HG03196 (cell line): ENCODE measurements at regions not wholly inside any gene's neighbourhood (a gene's known extent, or its start where the extent isn't known, plus 50 kb on each side); places are given as distances from the start of the nearest gene placed in this dataset.
"Not testable (repeated sequence)": the region's sequence is repeated elsewhere in the genome, so short reads cannot be mapped to it uniquely, and the experiment has no call there.

Experiments
- ATAC-seq: cut with Tn5 transposase; IDR thresholded peaks from one replicate; pipeline ENCODE4 v1.9.1; 2021; ENCODE audit not compliant: unreplicated experiment

GRCh38 chr7:34331102-34331501 lies 326.9 kb upstream of the NPSR1 start:
- ATAC-seq, result no peak

GRCh38 chr7:34332006-34332405 lies 326.0 kb upstream of the NPSR1 start:
- ATAC-seq, result no peak

GRCh38 chr7:34333184-34333583 lies 324.8 kb upstream of the NPSR1 start:
- no peak for ATAC-seq

- no peak for ATAC-seq
Measured at GRCh38 chr7:34333925-34334324, 324.1 kb upstream of the NPSR1 start.

GRCh38 chr7:34337163-34337562 lies 320.9 kb upstream of the NPSR1 start:
- no peak for ATAC-seq

- ATAC-seq, result no peak
Measured at GRCh38 chr7:34338961-34339526, 319.0 kb upstream of the NPSR1 start.

GRCh38 chr7:34341326-34341725 lies 316.7 kb upstream of the NPSR1 start:
- ATAC-seq, result no peak

GRCh38 chr7:34342387-34342786 lies 315.6 kb upstream of the NPSR1 start:
- no peak for ATAC-seq

- no peak for ATAC-seq
Measured at GRCh38 chr7:34343667-34344066, 314.4 kb upstream of the NPSR1 start.

GRCh38 chr7:34354011-34354410 lies 304.0 kb upstream of the NPSR1 start:
- no peak for ATAC-seq

- ATAC-seq, result no peak
Measured at GRCh38 chr7:34354899-34355298, 303.1 kb upstream of the NPSR1 start.

- no peak for ATAC-seq
Measured at GRCh38 chr7:34357068-34357467, 300.9 kb upstream of the NPSR1 start.

GRCh38 chr7:34357946-34358345 lies 300.1 kb upstream of the NPSR1 start:
- ATAC-seq, result no peak

GRCh38 chr7:34358578-34358977 lies 299.4 kb upstream of the NPSR1 start:
- not testable (repeated sequence) for ATAC-seq

GRCh38 chr7:34361663-34362250 lies 296.3 kb upstream of the NPSR1 start:
- ATAC-seq, result no peak

- ATAC-seq, result no peak
Measured at GRCh38 chr7:34362621-34363020, 295.4 kb upstream of the NPSR1 start.

- no peak for ATAC-seq
Measured at GRCh38 chr7:34364130-34364529, 293.9 kb upstream of the NPSR1 start.

- ATAC-seq, result no peak
Measured at GRCh38 chr7:34365011-34365410, 293.0 kb upstream of the NPSR1 start.

GRCh38 chr7:34365611-34366010 lies 292.4 kb upstream of the NPSR1 start:
- no peak for ATAC-seq

GRCh38 chr7:34371922-34372321 lies 286.1 kb upstream of the NPSR1 start:
- no peak for ATAC-seq

- ATAC-seq, result no peak
Measured at GRCh38 chr7:34373940-34374339, 284.1 kb upstream of the NPSR1 start.

- no peak for ATAC-seq
Measured at GRCh38 chr7:34382166-34382893, 275.7 kb upstream of the NPSR1 start.

- ATAC-seq, result no peak
Measured at GRCh38 chr7:34385384-34385783, 272.6 kb upstream of the NPSR1 start.
